Fibroblast of lung (primary cell): ENCODE measurements at regions not wholly inside any gene's neighbourhood (a gene's known extent, or its start where the extent isn't known, plus 50 kb on each side); places are given as distances from the start of the nearest gene placed in this dataset.
"Not testable (repeated sequence)": the region's sequence is repeated elsewhere in the genome, so short reads cannot be mapped to it uniquely, and the experiment has no call there.

Experiments used
- DNase-seq, 2 donors: peaks; one replicate each; pipeline versions ENCODE4 v3.0.0 to v3.0.0-alpha.2; 2010; ENCODE audit warnings: low read depth in 2 of 2
- H2AFZ ChIP-seq: 2 replicates; pipeline ENCODE4 v1.5.1; 2012; ENCODE audit warnings: low read length, control low read depth, inconsistent platforms
- H3K27ac ChIP-seq: 2 replicates; pipeline ENCODE4 v1.5.1; 2011; ENCODE audit warnings: low read length, control low read depth; ENCODE audit not compliant: insufficient read depth
- H3K27me3 ChIP-seq: 2 replicates; pipeline ENCODE4 v1.5.1; 2011; ENCODE audit warnings: mild to moderate bottlenecking, low read length; ENCODE audit not compliant: control insufficient read depth, insufficient read depth
- H3K36me3 ChIP-seq: 2 replicates; pipeline ENCODE4 v1.5.1; 2011; ENCODE audit warnings: low read length; ENCODE audit not compliant: control insufficient read depth, insufficient read depth
- H3K4me1 ChIP-seq: 2 replicates; pipeline ENCODE4 v1.5.1; 2011; ENCODE audit warnings: low read length; ENCODE audit not compliant: control insufficient read depth, insufficient read depth; ENCODE audit errors: extremely low read depth
- H3K4me2 ChIP-seq: 2 replicates; pipeline ENCODE4 v1.5.1; 2011; ENCODE audit warnings: low read length, control low read depth; ENCODE audit not compliant: insufficient read depth; ENCODE audit errors: extremely low read depth
- H3K4me3 ChIP-seq, 4 experiments: fragments of 200-600 bp in 1 of 4; sonication (generic) in 1 of 4; replicated peaks in 1 of 4; 2 replicates each; pipeline ENCODE4 v1.5.1; 2011 to 2016; ENCODE audit warnings: low read length in 4 of 4, low read depth in 3 of 4, mild to moderate bottlenecking in 3 of 4, control low read depth in 2 of 4, inconsistent platforms in 1 of 4, mixed read lengths in 1 of 4; ENCODE audit not compliant: insufficient read depth in 1 of 4; ENCODE audit errors: control extremely low read depth in 1 of 4
- H3K79me2 ChIP-seq: 2 replicates; pipeline ENCODE4 v1.5.1; 2012; ENCODE audit warnings: mild to moderate bottlenecking, low read length, inconsistent platforms; ENCODE audit not compliant: control insufficient read depth, insufficient read depth
- H3K9ac ChIP-seq: 2 replicates; pipeline ENCODE4 v1.5.1; 2011; ENCODE audit warnings: mild to moderate bottlenecking, low read length, control low read depth; ENCODE audit not compliant: insufficient read depth
- H3K9me3 ChIP-seq: 2 replicates; pipeline ENCODE4 v1.5.1; 2012; ENCODE audit warnings: low read depth, low read length; ENCODE audit not compliant: control insufficient read depth, insufficient read depth
- H4K20me1 ChIP-seq: 2 replicates; pipeline ENCODE4 v1.5.1; 2011; ENCODE audit warnings: low read length; ENCODE audit not compliant: control insufficient read depth, insufficient read depth; ENCODE audit errors: extremely low read depth
- CTCF ChIP-seq, 2 donors: IDR thresholded peaks in 1 of 2; conservative IDR thresholded peaks in 1 of 2; 1 replicate in 1 of 2; 2 replicates in 1 of 2; pipeline ENCODE4 v1.5.1; 2011 to 2012; ENCODE audit warnings: low read length in 2 of 2, control low read depth in 1 of 2, inconsistent platforms in 1 of 2, low read depth in 1 of 2, mild to moderate bottlenecking in 1 of 2
- EZH2 ChIP-seq: IDR thresholded peaks from 2 replicates; pipeline ENCODE4 v1.5.1; 2012; ENCODE audit warnings: low read length, control low read depth, mild to moderate bottlenecking; ENCODE audit errors: missing control alignments

- no peaks in the 10 kb centered on the region for H3K36me3 ChIP-seq
- DNase-seq = no peak
- no peak for TF ChIP-seq EZH2
- no peak for TF ChIP-seq CTCF (conservative IDR thresholded peaks at IDR 0.05 in 1 of 2, IDR thresholded peaks at IDR 0.05 in 1 of 2; ENCODE audit: low read depth in 1 of 2, low read length in 2 of 2)
- no peak overlapping the region for H3K27ac ChIP-seq
- H3K4me1 ChIP-seq = no peaks in the 10 kb centered on the region
- H3K9me3 ChIP-seq = no peaks in the 10 kb centered on the region
- no peak overlapping the region for H3K4me2 ChIP-seq
- no peak overlapping the region for H2AFZ ChIP-seq
- no peaks in the 10 kb centered on the region for H3K79me2 ChIP-seq
- no peak overlapping the region for H3K4me3 ChIP-seq
- H4K20me1 ChIP-seq = no peaks in the 10 kb centered on the region
- H3K27me3 ChIP-seq = no peaks in the 10 kb centered on the region
- H3K9ac ChIP-seq = no peak overlapping the region
Observed at GRCh38 chr7:94706996-94707740, 51.2 kb upstream of the SGCE start.

GRCh38 chr7:94710256-94710655 lies 54.3 kb upstream of the SGCE start:
- no peak overlapping the region for H3K4me3 ChIP-seq
- no peak overlapping the region for H3K9ac ChIP-seq
- H2AFZ ChIP-seq = no peak overlapping the region
- no peaks in the 10 kb centered on the region for H3K9me3 ChIP-seq
- no peaks in the 10 kb centered on the region for H3K4me1 ChIP-seq
- no peak overlapping the region for H3K4me2 ChIP-seq
- no peaks in the 10 kb centered on the region for H3K36me3 ChIP-seq
- no peaks in the 10 kb centered on the region for H3K27me3 ChIP-seq
- H3K27ac ChIP-seq = no peak overlapping the region
- no peaks in the 10 kb centered on the region for H4K20me1 ChIP-seq
- no peak for TF ChIP-seq EZH2
- TF ChIP-seq CTCF (conservative IDR thresholded peaks at IDR 0.05 in 1 of 2, IDR thresholded peaks at IDR 0.05 in 1 of 2; ENCODE audit: low read depth in 1 of 2, low read length in 2 of 2) = no peak
- H3K79me2 ChIP-seq = no peaks in the 10 kb centered on the region
- peak in 1 of 2 donors; percentile 54 for DNase-seq

- H3K4me1 ChIP-seq, H3K9me3 ChIP-seq, H3K9ac ChIP-seq, H3K27ac ChIP-seq, H4K20me1 ChIP-seq, H3K36me3 ChIP-seq, H3K27me3 ChIP-seq, H3K79me2 ChIP-seq, H3K4me2 ChIP-seq, H3K4me3 ChIP-seq, DNase-seq, H2AFZ ChIP-seq: not testable (repeated sequence)
Observed at GRCh38 chr7:94722360-94722759, 66.4 kb upstream of the SGCE start.

GRCh38 chr7:94728893-94729292 lies 73.0 kb upstream of the SGCE start:
- not testable (repeated sequence) for H3K79me2 ChIP-seq, H3K4me2 ChIP-seq, H4K20me1 ChIP-seq, DNase-seq, H3K36me3 ChIP-seq, H2AFZ ChIP-seq, H3K9ac ChIP-seq, H3K4me1 ChIP-seq, H3K4me3 ChIP-seq, H3K27ac ChIP-seq, H3K9me3 ChIP-seq, H3K27me3 ChIP-seq
